Astrocyte (in vitro differentiated cells and primary cell): ENCODE measurements at regions not wholly inside any gene's neighbourhood (a gene's known extent, or its start where the extent isn't known, plus 50 kb on each side); places are given as distances from the start of the nearest gene placed in this dataset.
A peak's percentile ranks its signal among the peaks of the same experiment; 100 is the strongest.

Source experiments
- DNase-seq: peaks from one replicate; pipeline ENCODE4 v3.0.0-alpha.2; 2010; ENCODE audit warnings: low read depth
- FAIRE-seq: peaks from 2 replicates; lab custom pipeline; 2011; peaks lifted over from hg19 to GRCh38; lab: Jason Lieb, UNC
- H2AFZ ChIP-seq: 2 replicates; pipeline ENCODE4 v1.6.0; 2012; ENCODE audit warnings: low read depth, low read length, inconsistent platforms
- H3K27ac ChIP-seq: 2 replicates; pipeline ENCODE4 v1.5.1; 2011; ENCODE audit warnings: low read depth, low read length, inconsistent platforms
- H3K27me3 ChIP-seq: 2 replicates; pipeline ENCODE4 v1.6.0; 2011; ENCODE audit warnings: low read length, inconsistent platforms; ENCODE audit not compliant: insufficient read depth
- H3K36me3 ChIP-seq: 2 replicates; pipeline ENCODE4 v1.5.1; 2011; ENCODE audit warnings: low read length, inconsistent platforms; ENCODE audit not compliant: insufficient read depth
- H3K4me1 ChIP-seq: 2 replicates; pipeline ENCODE4 v1.5.1; 2011; ENCODE audit warnings: low read length, inconsistent platforms; ENCODE audit not compliant: insufficient read depth
- H3K4me2 ChIP-seq: 2 replicates; pipeline ENCODE4 v1.6.0; 2012; ENCODE audit warnings: low read length, inconsistent platforms
- H3K4me3 ChIP-seq: 2 replicates; pipeline ENCODE4 v1.5.1; 2011; ENCODE audit warnings: low read depth, mild to moderate bottlenecking, low read length, inconsistent platforms; ENCODE audit not compliant: insufficient read depth
- H3K79me2 ChIP-seq: 2 replicates; pipeline ENCODE4 v1.6.0; 2012; ENCODE audit warnings: mild to moderate bottlenecking, low read length, inconsistent platforms; ENCODE audit not compliant: insufficient read depth
- H3K9ac ChIP-seq: 2 replicates; pipeline ENCODE4 v1.6.0; 2012; ENCODE audit warnings: mild to moderate bottlenecking, low read length, inconsistent platforms
- H3K9me3 ChIP-seq: 2 replicates; pipeline ENCODE4 v1.5.1; 2012; ENCODE audit warnings: low read depth, mild to moderate bottlenecking, low read length, inconsistent platforms; ENCODE audit not compliant: insufficient read depth
- H4K20me1 ChIP-seq: 2 replicates; pipeline ENCODE4 v1.6.0; 2012; ENCODE audit warnings: low read length, inconsistent platforms; ENCODE audit not compliant: insufficient read depth
- H3K27ac Mint-ChIP-seq: one replicate; pipeline ENCODE4 v1.8.0; 2021; ENCODE audit warnings: mild to moderate bottlenecking, mixed read lengths; ENCODE audit not compliant: unreplicated experiment
- H3K27me3 Mint-ChIP-seq: one replicate; pipeline ENCODE4 v1.8.0; 2021; ENCODE audit warnings: low read depth, mixed read lengths; ENCODE audit not compliant: unreplicated experiment
- H3K36me3 Mint-ChIP-seq: one replicate; pipeline ENCODE4 v1.8.0; 2021; ENCODE audit warnings: low read depth, mixed read lengths; ENCODE audit not compliant: unreplicated experiment
- H3K4me1 Mint-ChIP-seq: one replicate; pipeline ENCODE4 v1.8.0; 2021; ENCODE audit warnings: low read depth, mixed read lengths; ENCODE audit not compliant: unreplicated experiment
- H3K4me3 Mint-ChIP-seq: one replicate; pipeline ENCODE4 v1.8.0; 2021; ENCODE audit warnings: mild to moderate bottlenecking, moderate library complexity, mixed read lengths; ENCODE audit not compliant: unreplicated experiment
- H3K9me3 Mint-ChIP-seq: one replicate; pipeline ENCODE4 v1.8.0; 2021; ENCODE audit warnings: mild to moderate bottlenecking, mixed read lengths; ENCODE audit not compliant: unreplicated experiment
- EZH2 ChIP-seq: IDR thresholded peaks from 2 replicates; pipeline ENCODE4 v1.6.1; 2012; ENCODE audit warnings: mild to moderate bottlenecking, low read length, inconsistent platforms; ENCODE audit not compliant: insufficient read depth
- TF ChIP-seq, protein P1 (sequence below): IDR thresholded peaks from 2 replicates; pipeline ENCODE4 v1.5.1; 2011; ENCODE audit warnings: low read depth, mild to moderate bottlenecking, inconsistent platforms, low read length, moderate library complexity; ENCODE audit not compliant: insufficient read depth

DNA sequence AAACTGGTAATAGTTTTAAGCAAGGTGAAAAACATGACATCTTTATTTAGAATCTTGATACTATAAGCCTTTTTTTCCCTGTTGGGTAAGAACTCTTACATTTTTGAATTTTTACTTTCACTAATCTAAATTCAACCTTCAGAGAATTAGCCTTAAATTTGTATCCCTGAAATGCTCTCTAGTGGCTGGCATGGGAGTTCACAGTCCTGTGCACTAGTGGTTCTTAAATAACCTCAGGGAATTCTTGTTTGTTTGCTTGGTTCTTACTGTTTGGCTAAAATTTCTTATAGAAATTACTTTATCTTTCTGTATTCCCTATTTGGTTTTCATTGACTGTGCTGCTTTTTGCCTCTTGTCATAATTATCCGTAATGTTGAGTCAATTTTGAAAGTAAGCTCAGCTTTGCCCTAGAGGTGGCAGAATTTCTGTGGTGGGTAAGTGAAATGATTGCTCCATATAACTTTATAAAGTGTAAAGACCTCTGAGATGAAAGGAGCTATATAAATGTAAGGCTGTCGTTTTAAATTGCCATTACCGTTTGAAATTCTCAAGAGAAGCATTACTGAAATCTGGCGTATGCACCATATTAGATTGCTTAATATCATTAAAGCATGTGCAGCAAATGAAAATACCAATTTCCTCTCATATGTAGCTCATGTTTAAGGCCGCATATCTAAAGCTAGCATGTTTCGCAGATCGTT is 391.3 kb upstream of the FIGN start:
- Histone ChIP-seq H2AFZ (no peak overlapping the region), H4K20me1 (no peaks in the 10 kb centered on the region), H3K79me2 (no peaks in the 10 kb centered on the region), H3K27me3 (no peaks in the 10 kb centered on the region), H3K4me1 (no peaks in the 10 kb centered on the region), H3K9ac (no peak overlapping the region), H3K9me3 (no peaks in the 10 kb centered on the region), H3K27ac (no peak overlapping the region), H3K36me3 (no peaks in the 10 kb centered on the region), H3K4me2 (no peak overlapping the region), H3K4me3 (no peak overlapping the region)
- TF ChIP-seq EZH2, result no peak
- TF ChIP-seq, protein P1, sequence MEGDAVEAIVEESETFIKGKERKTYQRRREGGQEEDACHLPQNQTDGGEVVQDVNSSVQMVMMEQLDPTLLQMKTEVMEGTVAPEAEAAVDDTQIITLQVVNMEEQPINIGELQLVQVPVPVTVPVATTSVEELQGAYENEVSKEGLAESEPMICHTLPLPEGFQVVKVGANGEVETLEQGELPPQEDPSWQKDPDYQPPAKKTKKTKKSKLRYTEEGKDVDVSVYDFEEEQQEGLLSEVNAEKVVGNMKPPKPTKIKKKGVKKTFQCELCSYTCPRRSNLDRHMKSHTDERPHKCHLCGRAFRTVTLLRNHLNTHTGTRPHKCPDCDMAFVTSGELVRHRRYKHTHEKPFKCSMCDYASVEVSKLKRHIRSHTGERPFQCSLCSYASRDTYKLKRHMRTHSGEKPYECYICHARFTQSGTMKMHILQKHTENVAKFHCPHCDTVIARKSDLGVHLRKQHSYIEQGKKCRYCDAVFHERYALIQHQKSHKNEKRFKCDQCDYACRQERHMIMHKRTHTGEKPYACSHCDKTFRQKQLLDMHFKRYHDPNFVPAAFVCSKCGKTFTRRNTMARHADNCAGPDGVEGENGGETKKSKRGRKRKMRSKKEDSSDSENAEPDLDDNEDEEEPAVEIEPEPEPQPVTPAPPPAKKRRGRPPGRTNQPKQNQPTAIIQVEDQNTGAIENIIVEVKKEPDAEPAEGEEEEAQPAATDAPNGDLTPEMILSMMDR, result peak; percentile 32
- FAIRE-seq (no peak), DNase-seq (peak; percentile 15)
- Mint-ChIP-seq H3K36me3 (no peaks in the 10 kb centered on the region), H3K9me3 (no peaks in the 10 kb centered on the region), H3K27ac (no peak overlapping the region), H3K4me1 (no peaks in the 10 kb centered on the region), H3K4me3 (no peak overlapping the region), H3K27me3 (no peaks in the 10 kb centered on the region)

DNA sequence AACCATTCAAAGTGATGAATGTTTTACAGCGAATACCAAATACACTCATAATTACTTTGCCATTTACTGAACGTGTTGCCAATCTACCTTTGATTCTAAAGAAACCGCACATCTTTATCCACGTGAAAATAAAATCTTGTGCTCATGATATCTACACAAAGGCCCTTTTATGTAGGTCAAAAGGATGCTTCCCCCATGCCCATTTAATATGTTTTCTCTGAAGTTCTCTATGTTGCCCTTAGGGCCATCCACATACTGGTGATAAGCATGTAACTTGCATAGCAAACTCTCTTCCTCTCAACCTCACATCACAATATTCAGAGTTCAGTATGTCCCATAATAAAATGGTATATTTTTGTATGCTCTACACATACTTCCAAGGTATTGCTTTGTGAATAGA is 380.0 kb upstream of the FIGN start:
- no peak overlapping the region for H3K4me3 ChIP-seq
- Mint-ChIP-seq H3K4me1 (no peaks in the 10 kb centered on the region), H3K9me3 (no peaks in the 10 kb centered on the region), H3K27me3 (no peaks in the 10 kb centered on the region), H3K4me3 (no peak overlapping the region), H3K27ac (no peak overlapping the region), H3K36me3 (no peaks in the 10 kb centered on the region)
- no peaks in the 10 kb centered on the region for H3K4me1 ChIP-seq
- H3K36me3 ChIP-seq, result no peaks in the 10 kb centered on the region
- DNase-seq (no peak), FAIRE-seq (no peak)
- no peak for TF ChIP-seq EZH2
- TF ChIP-seq, protein P1, result no peak
- H3K4me2 ChIP-seq, result no peak overlapping the region
- H3K79me2 ChIP-seq, result no peaks in the 10 kb centered on the region
- H3K27me3 ChIP-seq, result no peaks in the 10 kb centered on the region
- H3K27ac ChIP-seq, result no peak overlapping the region
- no peak overlapping the region for H2AFZ ChIP-seq
- no peaks in the 10 kb centered on the region for H4K20me1 ChIP-seq
- no peak overlapping the region for H3K9ac ChIP-seq
- no peaks in the 10 kb centered on the region for H3K9me3 ChIP-seq

DNA sequence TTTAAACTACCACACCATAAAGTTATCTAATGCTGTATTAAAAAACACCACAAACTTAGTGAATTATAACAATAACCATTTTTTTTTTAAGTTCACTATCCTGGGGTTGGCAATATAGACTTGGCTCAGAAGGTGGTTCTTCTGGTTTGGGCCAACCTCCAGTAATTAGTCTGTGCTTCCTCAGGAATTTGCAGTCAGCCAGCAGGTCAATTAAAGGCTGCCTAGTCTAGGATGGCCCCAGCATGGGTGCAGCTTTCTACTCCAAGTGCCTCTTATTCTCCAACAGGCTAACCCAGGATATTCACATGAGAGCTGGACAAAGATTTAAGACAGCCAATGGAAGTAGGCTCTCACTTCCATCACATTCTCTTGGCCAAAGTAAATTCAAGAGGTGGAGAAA is 379.1 kb upstream of the FIGN start:
- Histone ChIP-seq H3K79me2 (no peaks in the 10 kb centered on the region), H3K9ac (no peak overlapping the region), H3K4me3 (no peak overlapping the region), H3K27me3 (no peaks in the 10 kb centered on the region), H2AFZ (no peak overlapping the region), H4K20me1 (no peaks in the 10 kb centered on the region), H3K27ac (no peak overlapping the region), H3K36me3 (no peaks in the 10 kb centered on the region), H3K4me1 (no peaks in the 10 kb centered on the region), H3K4me2 (no peak overlapping the region), H3K9me3 (no peaks in the 10 kb centered on the region)
- DNase-seq (no peak), FAIRE-seq (no peak)
- H3K27ac Mint-ChIP-seq, result no peak overlapping the region
- H3K9me3 Mint-ChIP-seq, result no peaks in the 10 kb centered on the region
- no peaks in the 10 kb centered on the region for H3K27me3 Mint-ChIP-seq
- no peaks in the 10 kb centered on the region for H3K36me3 Mint-ChIP-seq
- peaks cover 3% of the 10 kb centered on the region for H3K4me1 Mint-ChIP-seq
- H3K4me3 Mint-ChIP-seq, result no peak overlapping the region
- TF ChIP-seq EZH2, result no peak
- TF ChIP-seq, protein P1, result no peak
